HepG2 (cell line): ENCODE measurements at regions not wholly inside any gene's neighbourhood (a gene's known extent, or its start where the extent isn't known, plus 50 kb on each side); places are given as distances from the start of the nearest gene placed in this dataset.

Experiments
- CHD2 ChIP-seq: IDR thresholded peaks from 2 replicates; pipeline ENCODE4 v1.6.1; 2011; ENCODE audit warnings: low read depth, low read length, improper control_type of control experiment
- E2F1 ChIP-seq: sonication (generic); formaldehyde crosslinking; IDR thresholded peaks from 2 replicates; pipeline ENCODE4 v1.5.0; 2020; ENCODE audit warnings: missing genetic modification reagents
- FOXA1 ChIP-seq, 2 experiments: fragments of 450-650 bp in 1 of 2; sonication (generic) in 1 of 2; formaldehyde crosslinking in 1 of 2; IDR thresholded peaks; 2 replicates each; pipeline versions ENCODE4 v1.4.0 to v1.6.1; 2016 to 2020; ENCODE audit warnings: missing genetic modification reagents in 1 of 2
- FOXJ3 ChIP-seq: sonication (generic); formaldehyde crosslinking; IDR thresholded peaks from 2 replicates; pipeline ENCODE4 v1.4.0; 2020; ENCODE audit warnings: missing genetic modification reagents, mild to moderate bottlenecking, borderline replicate concordance
- POLR2A ChIP-seq, 2 experiments: IDR thresholded peaks; 2 replicates each; pipeline ENCODE4 v1.6.1; 2011; ENCODE audit warnings: low read depth in 2 of 2, low read length in 2 of 2, mild to moderate bottlenecking in 1 of 2, moderate library complexity in 1 of 2; ENCODE audit not compliant: insufficient read depth in 1 of 2
- SMC3 ChIP-seq: IDR thresholded peaks from 2 replicates; pipeline ENCODE4 v1.6.1; 2011; ENCODE audit warnings: low read length, improper control_type of control experiment
- TRAFD1 ChIP-seq: sonication (generic); formaldehyde crosslinking; IDR thresholded peaks from 2 replicates; pipeline ENCODE4 v1.5.1; 2020; ENCODE audit warnings: missing genetic modification reagents, mild to moderate bottlenecking, borderline replicate concordance
- ZNF784 ChIP-seq: sonication (generic); formaldehyde crosslinking; IDR thresholded peaks from 2 replicates; pipeline ENCODE4 v1.5.1; 2020; ENCODE audit warnings: missing genetic modification reagents, mild to moderate bottlenecking, borderline replicate concordance
- ZNF788 ChIP-seq: sonication (generic); formaldehyde crosslinking; IDR thresholded peaks from 2 replicates; pipeline ENCODE4 v1.5.0; 2020; ENCODE audit warnings: mild to moderate bottlenecking, missing genetic modification reagents, borderline replicate concordance
- ZSCAN29 ChIP-seq: sonication (generic); formaldehyde crosslinking; conservative IDR thresholded peaks from 2 replicates; pipeline ENCODE4 v1.4.0; 2020; ENCODE audit warnings: mild to moderate bottlenecking, missing genetic modification reagents

- no peak for TF ChIP-seq TRAFD1 (CRISPR knock-in tag)
- TF ChIP-seq ZSCAN29 (CRISPR knock-in tag): no peak
- TF ChIP-seq ZNF788 (CRISPR knock-in tag): no peak
- TF ChIP-seq CHD2: no peak
- TF ChIP-seq POLR2A (IDR thresholded peaks at IDR 0.05; ENCODE audit: insufficient read depth in 1 of 2, low read depth in 2 of 2, low read length in 2 of 2): no peak
- TF ChIP-seq ZNF784: no peak
- TF ChIP-seq E2F1 (CRISPR knock-in tag): no peak
- TF ChIP-seq FOXA1 (IDR thresholded peaks at IDR 0.05): no peak
- TF ChIP-seq FOXA1 (CRISPR knock-in tag; IDR thresholded peaks at IDR 0.05): no peak
- no peak for TF ChIP-seq SMC3
- TF ChIP-seq FOXJ3 (CRISPR knock-in tag): no peak
These were observed 230.8 kb upstream of the NAV3 start (continued) for GRCh38 chr12:77599782-77600467.
